Tibial nerve (tissue), 4 donors: ENCODE measurements at regions not wholly inside any gene's neighbourhood (a gene's known extent, or its start where the extent isn't known, plus 50 kb on each side); places are given as distances from the start of the nearest gene placed in this dataset.

Experiments used
- DNase-seq, 2 donors: peaks; one replicate each; pipeline ENCODE4 v3.0.0-alpha.2; 2019; ENCODE audit warnings: low spot score in 2 of 2
- H3K27ac ChIP-seq, 4 donors: fragments of 200-600 bp; sonication (generic) in 3 of 4; one replicate each; pipeline ENCODE4 v1.5.1; 2017 to 2019; ENCODE audit warnings: mild to moderate bottlenecking in 1 of 4
- H3K27me3 ChIP-seq, 2 donors: fragments of 200-600 bp; sonication (generic) in 1 of 2; one replicate each; pipeline versions ENCODE4 v1.5.1 to v1.6.0; 2017 to 2019
- H3K36me3 ChIP-seq, 3 donors: fragments of 200-600 bp; sonication (generic); one replicate each; pipeline ENCODE4 v1.5.1; 2018 to 2019
- H3K4me1 ChIP-seq, 4 donors: fragments of 200-600 bp; sonication (generic) in 3 of 4; one replicate each; pipeline ENCODE4 v1.5.1; 2017 to 2019
- H3K4me3 ChIP-seq, 4 donors: fragments of 200-600 bp; sonication (generic) in 3 of 4; one replicate each; pipeline ENCODE4 v1.5.1; 2017 to 2019; ENCODE audit warnings: mild to moderate bottlenecking in 1 of 4, moderate library complexity in 1 of 4
- H3K9me3 ChIP-seq, 4 donors: fragments of 200-600 bp; sonication (generic) in 3 of 4; one replicate each; pipeline ENCODE4 v1.5.1; 2017 to 2019
- CTCF ChIP-seq, 5 experiments: fragments of 200-600 bp in 3 of 5; fragments of 450-650 bp in 2 of 5; sonication (generic) in 3 of 5; IDR thresholded peaks; one replicate each; pipeline ENCODE4 v1.5.1; 2016 to 2019; ENCODE audit warnings: antibody characterized with exemption in 5 of 5, mild to moderate bottlenecking in 3 of 5, moderate library complexity in 2 of 5
- EP300 ChIP-seq, 2 donors: sonication (generic); formaldehyde crosslinking; IDR thresholded peaks; one replicate each; pipeline ENCODE4 v1.6.1; 2017; ENCODE audit warnings: antibody characterized with exemption in 2 of 2, mild to moderate bottlenecking in 1 of 2
- POLR2A ChIP-seq, 2 donors: fragments of 450-650 bp; IDR thresholded peaks; one replicate each; pipeline ENCODE4 v1.6.1; 2017; ENCODE audit warnings: antibody characterized with exemption in 2 of 2, mild to moderate bottlenecking in 2 of 2, moderate library complexity in 2 of 2
- WGBS, 2 donors: methylation state at CpG; one replicate each; pipeline ENCODE4 v1.1.5; 2018; 5-methylcytosine and 5-hydroxymethylcytosine counted together

GRCh38 chr1:94614168-94614815 lies 72.7 kb upstream of the F3 start:
- no peak for TF ChIP-seq EP300 (IDR thresholded peaks at IDR 0.05)
- no peak for TF ChIP-seq CTCF (IDR thresholded peaks at IDR 0.05)
- TF ChIP-seq POLR2A (IDR thresholded peaks at IDR 0.05) = no peak
- 77 to 84% methylated on average over 8 of the region's 8 CpGs for WGBS, 2 donors
- H3K27me3 ChIP-seq = no peaks in the 10 kb centered on the region
- H3K9me3 ChIP-seq = no peaks in the 10 kb centered on the region
- H3K36me3 ChIP-seq = no peaks in the 10 kb centered on the region
- H3K27ac ChIP-seq = no peak overlapping the region
- DNase-seq = no peak
- H3K4me1 ChIP-seq = peaks cover 0 to 8% (median 2%) of the 10 kb centered on the region in 4 donors
- H3K4me3 ChIP-seq = no peak overlapping the region

- TF ChIP-seq EP300 (IDR thresholded peaks at IDR 0.05) = peak in 1 of 2 donors; percentile 31
- no peak for TF ChIP-seq CTCF (IDR thresholded peaks at IDR 0.05)
- no peak for TF ChIP-seq POLR2A (IDR thresholded peaks at IDR 0.05)
- Histone ChIP-seq H3K4me1 (peaks cover 0 to 8% (median 2%) of the 10 kb centered on the region in 4 donors), H3K4me3 (no peak overlapping the region), H3K27ac (no peak overlapping the region), H3K9me3 (no peaks in the 10 kb centered on the region), H3K36me3 (no peaks in the 10 kb centered on the region), H3K27me3 (no peaks in the 10 kb centered on the region)
- WGBS, 2 donors = 90 to 92% methylated on average over 7 of the region's 7 CpGs
- no peak for DNase-seq
Measured at GRCh38 chr1:94612525-94613204, 71.1 kb upstream of the F3 start.

GRCh38 chr1:94611681-94612475 lies 70.3 kb upstream of the F3 start:
- Histone ChIP-seq H3K4me1 (peaks cover 0 to 8% (median 2%) of the 10 kb centered on the region in 4 donors), H3K4me3 (no peak overlapping the region), H3K27me3 (no peaks in the 10 kb centered on the region), H3K9me3 (no peaks in the 10 kb centered on the region), H3K27ac (no peak overlapping the region), H3K36me3 (no peaks in the 10 kb centered on the region)
- DNase-seq = no peak
- 87% methylated on average over 7 of the region's 7 CpGs for WGBS, 2 donors
- TF ChIP-seq CTCF (IDR thresholded peaks at IDR 0.05) (no peak), EP300 (IDR thresholded peaks at IDR 0.05) (no peak), POLR2A (IDR thresholded peaks at IDR 0.05) (no peak)

- H3K27ac ChIP-seq = no peak overlapping the region
- no peaks in the 10 kb centered on the region for H3K36me3 ChIP-seq
- WGBS, 2 donors = 92 to 97% methylated on average over 8 of the region's 8 CpGs
Measured at GRCh38 chr1:94609619-94610018, 68.1 kb upstream of the F3 start.

More at GRCh38 chr1:94609619-94610018, 68.1 kb upstream of the F3 start:
- Histone ChIP-seq H3K4me3 (no peak overlapping the region), H3K27me3 (no peaks in the 10 kb centered on the region), H3K4me1 (peaks cover 0 to 8% (median 0%) of the 10 kb centered on the region in 4 donors), H3K9me3 (no peaks in the 10 kb centered on the region)
- DNase-seq = no peak
- TF ChIP-seq CTCF (IDR thresholded peaks at IDR 0.05) = no peak
- no peak for TF ChIP-seq POLR2A (IDR thresholded peaks at IDR 0.05)
- TF ChIP-seq EP300 (IDR thresholded peaks at IDR 0.05) = no peak
